ENCODE measurements at regions not wholly inside any gene's neighbourhood (a gene's known extent, or its start where the extent isn't known, plus 50 kb on each side); places are given as distances from the start of the nearest gene placed in this dataset.

GRCh38 chr6:113160306-113161017 lies 696.7 kb upstream of the MARCKS start:
- FAIRE-seq (no peak), DNase-seq (ENCODE audit: low read depth) (no peak)
- Histone ChIP-seq H3K79me2 (ENCODE audit: insufficient read depth, low read length) (no peaks in the 10 kb centered on the region), H3K4me1 (ENCODE audit: insufficient read depth, low read length) (no peaks in the 10 kb centered on the region), H3K27ac (ENCODE audit: low read depth, low read length) (no peak overlapping the region), H4K20me1 (ENCODE audit: insufficient read depth, low read length) (no peaks in the 10 kb centered on the region), H3K9me3 (ENCODE audit: insufficient read depth, low read depth, low read length) (no peaks in the 10 kb centered on the region), H3K9ac (ENCODE audit: low read length) (no peak overlapping the region), H2AFZ (ENCODE audit: low read depth, low read length) (no peak overlapping the region), H3K36me3 (ENCODE audit: insufficient read depth, low read length) (no peaks in the 10 kb centered on the region), H3K4me2 (ENCODE audit: low read length) (no peak overlapping the region), H3K27me3 (ENCODE audit: insufficient read depth, low read length) (no peaks in the 10 kb centered on the region), H3K4me3 (ENCODE audit: insufficient read depth, low read depth, low read length) (no peak overlapping the region)
- Mint-ChIP-seq H3K9me3 (ENCODE audit: unreplicated experiment) (no peaks in the 10 kb centered on the region), H3K4me3 (ENCODE audit: unreplicated experiment) (no peak overlapping the region), H3K27me3 (ENCODE audit: low read depth, unreplicated experiment) (no peaks in the 10 kb centered on the region), H3K4me1 (ENCODE audit: low read depth, unreplicated experiment) (no peaks in the 10 kb centered on the region), H3K36me3 (ENCODE audit: low read depth, unreplicated experiment) (no peaks in the 10 kb centered on the region), H3K27ac (ENCODE audit: unreplicated experiment) (no peak overlapping the region)
- TF ChIP-seq, protein P1, sequence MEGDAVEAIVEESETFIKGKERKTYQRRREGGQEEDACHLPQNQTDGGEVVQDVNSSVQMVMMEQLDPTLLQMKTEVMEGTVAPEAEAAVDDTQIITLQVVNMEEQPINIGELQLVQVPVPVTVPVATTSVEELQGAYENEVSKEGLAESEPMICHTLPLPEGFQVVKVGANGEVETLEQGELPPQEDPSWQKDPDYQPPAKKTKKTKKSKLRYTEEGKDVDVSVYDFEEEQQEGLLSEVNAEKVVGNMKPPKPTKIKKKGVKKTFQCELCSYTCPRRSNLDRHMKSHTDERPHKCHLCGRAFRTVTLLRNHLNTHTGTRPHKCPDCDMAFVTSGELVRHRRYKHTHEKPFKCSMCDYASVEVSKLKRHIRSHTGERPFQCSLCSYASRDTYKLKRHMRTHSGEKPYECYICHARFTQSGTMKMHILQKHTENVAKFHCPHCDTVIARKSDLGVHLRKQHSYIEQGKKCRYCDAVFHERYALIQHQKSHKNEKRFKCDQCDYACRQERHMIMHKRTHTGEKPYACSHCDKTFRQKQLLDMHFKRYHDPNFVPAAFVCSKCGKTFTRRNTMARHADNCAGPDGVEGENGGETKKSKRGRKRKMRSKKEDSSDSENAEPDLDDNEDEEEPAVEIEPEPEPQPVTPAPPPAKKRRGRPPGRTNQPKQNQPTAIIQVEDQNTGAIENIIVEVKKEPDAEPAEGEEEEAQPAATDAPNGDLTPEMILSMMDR (IDR thresholded peaks at IDR 0.05; ENCODE audit: insufficient read depth, low read depth, low read length) = no peak
- TF ChIP-seq EZH2 (IDR thresholded peaks at IDR 0.05; ENCODE audit: insufficient read depth, low read length) = no peak

GRCh38 chr6:113161018-113161315 lies 696.2 kb upstream of the MARCKS start:
- H3K27ac Mint-ChIP-seq (ENCODE audit: unreplicated experiment) = no peak overlapping the region
- H3K4me3 Mint-ChIP-seq (ENCODE audit: unreplicated experiment) = no peak overlapping the region
- Histone ChIP-seq H3K27ac (ENCODE audit: low read depth, low read length) (no peak overlapping the region), H3K9me3 (ENCODE audit: insufficient read depth, low read depth, low read length) (no peaks in the 10 kb centered on the region), H3K4me3 (ENCODE audit: insufficient read depth, low read depth, low read length) (no peak overlapping the region), H2AFZ (ENCODE audit: low read depth, low read length) (no peak overlapping the region), H4K20me1 (ENCODE audit: insufficient read depth, low read length) (no peaks in the 10 kb centered on the region), H3K27me3 (ENCODE audit: insufficient read depth, low read length) (no peaks in the 10 kb centered on the region), H3K79me2 (ENCODE audit: insufficient read depth, low read length) (no peaks in the 10 kb centered on the region), H3K9ac (ENCODE audit: low read length) (no peak overlapping the region), H3K4me1 (ENCODE audit: insufficient read depth, low read length) (no peaks in the 10 kb centered on the region), H3K4me2 (ENCODE audit: low read length) (no peak overlapping the region), H3K36me3 (ENCODE audit: insufficient read depth, low read length) (no peaks in the 10 kb centered on the region)
- H3K36me3 Mint-ChIP-seq (ENCODE audit: low read depth, unreplicated experiment) = no peaks in the 10 kb centered on the region
- H3K9me3 Mint-ChIP-seq (ENCODE audit: unreplicated experiment) = no peaks in the 10 kb centered on the region
- H3K4me1 Mint-ChIP-seq (ENCODE audit: low read depth, unreplicated experiment) = no peaks in the 10 kb centered on the region
- no peak for TF ChIP-seq EZH2 (IDR thresholded peaks at IDR 0.05; ENCODE audit: insufficient read depth, low read length)
- TF ChIP-seq, protein P1 (IDR thresholded peaks at IDR 0.05; ENCODE audit: insufficient read depth, low read depth, low read length) = no peak
- H3K27me3 Mint-ChIP-seq (ENCODE audit: low read depth, unreplicated experiment) = no peaks in the 10 kb centered on the region
- FAIRE-seq (no peak), DNase-seq (ENCODE audit: low read depth) (no peak)

GRCh38 chr6:113162739-113163138 lies 694.4 kb upstream of the MARCKS start:
- H3K79me2 ChIP-seq (ENCODE audit: insufficient read depth, low read length) = no peaks in the 10 kb centered on the region
- no peak overlapping the region for H3K9ac ChIP-seq (ENCODE audit: low read length)
- TF ChIP-seq, protein P1 (IDR thresholded peaks at IDR 0.05; ENCODE audit: insufficient read depth, low read depth, low read length) = no peak
- no peak for TF ChIP-seq EZH2 (IDR thresholded peaks at IDR 0.05; ENCODE audit: insufficient read depth, low read length)
- Mint-ChIP-seq H3K36me3 (ENCODE audit: low read depth, unreplicated experiment) (no peaks in the 10 kb centered on the region), H3K27ac (ENCODE audit: unreplicated experiment) (no peak overlapping the region), H3K27me3 (ENCODE audit: low read depth, unreplicated experiment) (no peaks in the 10 kb centered on the region), H3K4me1 (ENCODE audit: low read depth, unreplicated experiment) (no peaks in the 10 kb centered on the region), H3K9me3 (ENCODE audit: unreplicated experiment) (no peaks in the 10 kb centered on the region), H3K4me3 (ENCODE audit: unreplicated experiment) (no peak overlapping the region)
- H4K20me1 ChIP-seq (ENCODE audit: insufficient read depth, low read length) = no peaks in the 10 kb centered on the region
- DNase-seq (ENCODE audit: low read depth) = no peak
- no peak overlapping the region for H2AFZ ChIP-seq (ENCODE audit: low read depth, low read length)
- H3K4me2 ChIP-seq (ENCODE audit: low read length) = no peak overlapping the region
- H3K27me3 ChIP-seq (ENCODE audit: insufficient read depth, low read length) = no peaks in the 10 kb centered on the region
- H3K9me3 ChIP-seq (ENCODE audit: insufficient read depth, low read depth, low read length) = no peaks in the 10 kb centered on the region
- no peak for FAIRE-seq
- no peaks in the 10 kb centered on the region for H3K36me3 ChIP-seq (ENCODE audit: insufficient read depth, low read length)
- H3K4me1 ChIP-seq (ENCODE audit: insufficient read depth, low read length) = no peaks in the 10 kb centered on the region
- no peak overlapping the region for H3K27ac ChIP-seq (ENCODE audit: low read depth, low read length)
- H3K4me3 ChIP-seq (ENCODE audit: insufficient read depth, low read depth, low read length) = no peak overlapping the region
